PC-3 (cell line): ENCODE measurements at regions not wholly inside any gene's neighbourhood (a gene's known extent, or its start where the extent isn't known, plus 50 kb on each side); places are given as distances from the start of the nearest gene placed in this dataset.

Source experiments
- ATAC-seq: fragments of 200-7000 bp; cut with Tn5 transposase; 2 replicates; pipeline ENCODE4 v1.9.1; 2020; ENCODE audit warnings: mild to moderate bottlenecking, moderate library complexity
- BruUV-seq: library from RNA; stranded (reverse); fragments of 400-500 nt; replicated peaks from 2 replicates; lab custom pipeline; 2021; lab: Mats Ljungman, UMichigan
- CTCF ChIA-PET: fragments of 300-600 bp; sonication (Branson Sonifier 250); formaldehyde crosslinking; loops from one replicate; lab custom pipeline; 2022; ENCODE audit warnings: antibody characterized with exemption; lab: Charles Lee
- POLR2A ChIA-PET: fragments of 300-600 bp; sonication (Branson Sonifier 250); formaldehyde crosslinking; loops from one replicate; lab custom pipeline; 2022; ENCODE audit warnings: antibody characterized with exemption; ENCODE audit not compliant: unreplicated experiment; lab: Charles Lee
- DNase-seq: peaks from one replicate; pipeline ENCODE4 v3.0.0-alpha.2; 2015
- H2AFZ ChIP-seq: fragments of 300-600 bp; sonication (generic); 2 replicates; pipeline ENCODE4 v1.6.0; 2016; ENCODE audit warnings: antibody characterized with exemption, low read length
- H3F3A ChIP-seq: fragments of 300-600 bp; sonication (generic); one replicate; pipeline ENCODE4 v1.6.0; 2017; ENCODE audit warnings: antibody characterized with exemption, low read length, control low read depth, mild to moderate bottlenecking; ENCODE audit not compliant: unreplicated experiment
- H3K27ac ChIP-seq: fragments of 300-600 bp; sonication (generic); 2 replicates; pipeline ENCODE4 v1.5.1; 2016; ENCODE audit warnings: mild to moderate bottlenecking, low read length
- H3K27me3 ChIP-seq: fragments of 300-600 bp; sonication (generic); 2 replicates; pipeline ENCODE4 v1.6.1; 2016; ENCODE audit warnings: low read length, mixed read lengths
- H3K36me3 ChIP-seq: fragments of 300-600 bp; sonication (generic); 2 replicates; pipeline ENCODE4 v1.6.1; 2016; ENCODE audit warnings: low read depth, mixed run types, low read length, mixed read lengths
- H3K4me1 ChIP-seq: fragments of 300-600 bp; sonication (generic); 2 replicates; pipeline ENCODE4 v1.5.1; 2016; ENCODE audit warnings: low read length; ENCODE audit not compliant: insufficient read depth
- H3K4me2 ChIP-seq: fragments of 300-600 bp; sonication (generic); 2 replicates; pipeline ENCODE4 v1.6.0; 2016; ENCODE audit warnings: low read length
- H3K4me3 ChIP-seq: fragments of 300-600 bp; sonication (generic); 2 replicates; pipeline ENCODE4 v1.5.1; 2016; ENCODE audit warnings: mild to moderate bottlenecking, low read length, mixed read lengths
- H3K79me2 ChIP-seq: fragments of 300-600 bp; sonication (generic); 2 replicates; pipeline ENCODE4 v1.6.1; 2017; ENCODE audit warnings: low read length, mixed read lengths
- H3K9ac ChIP-seq: fragments of 300-600 bp; sonication (generic); 2 replicates; pipeline ENCODE4 v1.6.0; 2016; ENCODE audit warnings: mild to moderate bottlenecking, low read length
- H3K9me2 ChIP-seq: fragments of 300-600 bp; sonication (generic); replicated peaks from 2 replicates; pipeline ENCODE4 v1.6.1; 2016; ENCODE audit warnings: mixed run types, low read length, mixed read lengths
- H3K9me3 ChIP-seq: fragments of 300-600 bp; sonication (generic); 2 replicates; pipeline ENCODE4 v1.6.1; 2016; ENCODE audit warnings: low read length, mixed read lengths
- H4K20me1 ChIP-seq: fragments of 300-600 bp; sonication (generic); 2 replicates; pipeline ENCODE4 v1.6.1; 2016; ENCODE audit warnings: low read length, mixed read lengths
- CTCF ChIP-seq: fragments of 300-600 bp; sonication (generic); conservative IDR thresholded peaks from 2 replicates; pipeline ENCODE4 v1.5.1; 2017; ENCODE audit warnings: antibody characterized with exemption, low read depth, mild to moderate bottlenecking, low read length
- EZH2 ChIP-seq: fragments of 300-600 bp; sonication (generic); IDR thresholded peaks from one replicate; pipeline ENCODE4 v1.6.1; 2017; ENCODE audit warnings: antibody characterized with exemption, mild to moderate bottlenecking, low read length; ENCODE audit not compliant: unreplicated experiment
- EZH2phosphoT487 ChIP-seq: fragments of 300-600 bp; sonication (generic); IDR thresholded peaks from 2 replicates; pipeline ENCODE4 v1.6.1; 2018; ENCODE audit warnings: mild to moderate bottlenecking, antibody characterized with exemption, low read length, borderline replicate concordance
- intact Hi-C: fragments of 100-400 bp; cut with micrococcal nuclease; formaldehyde crosslinking; loops from 2 replicates; pipeline ENCODE4 v1.9.0; 2023

- H3K79me2 ChIP-seq = no peaks in the 10 kb centered on the region
- H3F3A ChIP-seq = no peaks in the 10 kb centered on the region
- no peak overlapping the region for H3K9ac ChIP-seq
- H4K20me1 ChIP-seq = no peaks in the 10 kb centered on the region
- no peaks in the 10 kb centered on the region for H3K4me1 ChIP-seq
- H3K27ac ChIP-seq = no peak overlapping the region
- ATAC-seq = no peak
- H3K9me2 ChIP-seq = no peaks in the 10 kb centered on the region
- intact Hi-C loops = no loop called here
- no peak overlapping the region for H2AFZ ChIP-seq
- no TSS peak for BruUV-seq
- H3K4me2 ChIP-seq = no peak overlapping the region
- H3K9me3 ChIP-seq = no peaks in the 10 kb centered on the region
- DNase-seq = no peak
- H3K4me3 ChIP-seq = no peak overlapping the region
- no peaks in the 10 kb centered on the region for H3K27me3 ChIP-seq
- POLR2A ChIA-PET = no interaction called here
- TF ChIP-seq EZH2 (no peak), CTCF (no peak), EZH2phosphoT487 (no peak)
- CTCF ChIA-PET = no interaction called here
- no peaks in the 10 kb centered on the region for H3K36me3 ChIP-seq
Observed at GRCh38 chr18:34633368-34633767, 76.7 kb upstream of the DTNA start.

GRCh38 chr18:34637094-34637801, 72.8 kb upstream of the DTNA start:
- intact Hi-C loops = no loop called here
- Histone ChIP-seq H3K4me1 (no peaks in the 10 kb centered on the region), H3K4me3 (no peak overlapping the region), H4K20me1 (no peaks in the 10 kb centered on the region), H3K36me3 (no peaks in the 10 kb centered on the region), H3K9ac (no peak overlapping the region), H3K27ac (no peak overlapping the region), H3K79me2 (no peaks in the 10 kb centered on the region), H3K9me2 (no peaks in the 10 kb centered on the region), H2AFZ (no peak overlapping the region), H3K27me3 (no peaks in the 10 kb centered on the region), H3F3A (no peaks in the 10 kb centered on the region), H3K4me2 (no peak overlapping the region), H3K9me3 (no peaks in the 10 kb centered on the region)
- ChIA-PET CTCF (no interaction called here), POLR2A (no interaction called here)
- DNase-seq = no peak
- BruUV-seq = no TSS peak
- no peak for ATAC-seq
- TF ChIP-seq CTCF (no peak), EZH2phosphoT487 (no peak), EZH2 (no peak)

GRCh38 chr18:34639687-34640086, 70.4 kb upstream of the DTNA start:
- CTCF ChIA-PET = no interaction called here
- TF ChIP-seq CTCF = no peak
- TF ChIP-seq EZH2 = no peak
- TF ChIP-seq EZH2phosphoT487 = no peak
- BruUV-seq = no TSS peak

More at GRCh38 chr18:34639687-34640086, 70.4 kb upstream of the DTNA start:
- H3K4me1 ChIP-seq = no peaks in the 10 kb centered on the region
- H3K27ac ChIP-seq = no peak overlapping the region
- no peaks in the 10 kb centered on the region for H3K36me3 ChIP-seq
- intact Hi-C loops = no loop called here
- no peaks in the 10 kb centered on the region for H3K9me2 ChIP-seq
- POLR2A ChIA-PET = no interaction called here
- H3K4me2 ChIP-seq = no peak overlapping the region
- no peak overlapping the region for H3K9ac ChIP-seq
- ATAC-seq (no peak), DNase-seq (no peak)
- H4K20me1 ChIP-seq = no peaks in the 10 kb centered on the region
- no peak overlapping the region for H2AFZ ChIP-seq
- no peaks in the 10 kb centered on the region for H3K27me3 ChIP-seq
- no peak overlapping the region for H3K4me3 ChIP-seq
- H3F3A ChIP-seq = no peaks in the 10 kb centered on the region
- H3K9me3 ChIP-seq = no peaks in the 10 kb centered on the region
- no peaks in the 10 kb centered on the region for H3K79me2 ChIP-seq
